HL-60 (cell line): ENCODE measurements at regions not wholly inside any gene's neighbourhood (a gene's known extent, or its start where the extent isn't known, plus 50 kb on each side); places are given as distances from the start of the nearest gene placed in this dataset.
"Not testable (repeated sequence)": the region's sequence is repeated elsewhere in the genome, so short reads cannot be mapped to it uniquely, and the experiment has no call there.

Experiments
- DNase-seq, 2 experiments: peaks; one replicate each; pipeline ENCODE4 v3.0.0-alpha.2; 2010 to 2020; ENCODE audit warnings: low read depth in 1 of 2, low spot score in 1 of 2
- H3K27ac ChIP-seq: fragments of 250-450 bp; sonication (Bioruptor Pico); replicated peaks from 2 replicates; pipeline ENCODE4 v1.5.1; 2020; ENCODE audit warnings: mild to moderate bottlenecking, moderate library complexity
- H3K27me3 ChIP-seq: fragments of 250-450 bp; sonication (Bioruptor Pico); 2 replicates; pipeline ENCODE4 v1.5.1; 2021; ENCODE audit warnings: mild to moderate bottlenecking, moderate library complexity; ENCODE audit not compliant: insufficient read depth, poor library complexity, severe bottlenecking
- H3K4me3 ChIP-seq: replicated peaks from 2 replicates; pipeline ENCODE4 v1.5.1; 2011; ENCODE audit warnings: mild to moderate bottlenecking, control low read depth, low read length; ENCODE audit not compliant: insufficient read depth
- GABPA ChIP-seq: IDR thresholded peaks from 2 replicates; pipeline ENCODE4 v1.6.1; 2012; ENCODE audit warnings: low read depth
- POLR2AphosphoS5 ChIP-seq: IDR thresholded peaks from 2 replicates; pipeline ENCODE4 v1.6.1; 2012; ENCODE audit warnings: low read depth
- REST ChIP-seq: IDR thresholded peaks from 2 replicates; pipeline ENCODE4 v1.6.1; 2012; ENCODE audit warnings: low read depth; ENCODE audit not compliant: insufficient replicate concordance
- SPI1 ChIP-seq: IDR thresholded peaks from 2 replicates; pipeline ENCODE4 v1.6.1; 2012; ENCODE audit warnings: low read depth, mild to moderate bottlenecking, borderline replicate concordance
- TF ChIP-seq, protein P1 (sequence below): IDR thresholded peaks from one replicate; pipeline ENCODE4 v1.5.1; 2011; ENCODE audit warnings: low read length, control low read depth, inconsistent platforms; ENCODE audit not compliant: insufficient read depth

DNA sequence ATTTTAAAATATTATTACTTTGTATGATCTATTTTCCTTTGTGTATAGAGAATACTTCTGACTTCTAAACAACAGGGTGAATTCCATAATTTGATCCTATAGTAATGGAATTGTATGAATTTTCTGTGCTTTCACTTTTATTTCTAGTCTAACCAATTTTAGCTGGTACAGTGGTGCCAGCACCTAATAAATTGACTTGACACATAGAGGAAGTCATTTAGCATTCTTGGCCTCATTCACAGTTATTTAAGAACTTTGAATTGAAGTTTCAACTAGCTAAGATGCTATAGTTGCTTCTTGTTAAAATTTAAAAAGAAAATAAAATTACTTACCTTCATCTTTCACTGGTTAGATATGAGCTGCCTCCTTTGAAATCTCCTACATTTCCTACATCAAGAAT is 220.4 kb downstream of the CPS1 start:
- TF ChIP-seq POLR2AphosphoS5 (no peak), GABPA (no peak), REST (no peak), SPI1 (no peak)
- TF ChIP-seq, protein P1, sequence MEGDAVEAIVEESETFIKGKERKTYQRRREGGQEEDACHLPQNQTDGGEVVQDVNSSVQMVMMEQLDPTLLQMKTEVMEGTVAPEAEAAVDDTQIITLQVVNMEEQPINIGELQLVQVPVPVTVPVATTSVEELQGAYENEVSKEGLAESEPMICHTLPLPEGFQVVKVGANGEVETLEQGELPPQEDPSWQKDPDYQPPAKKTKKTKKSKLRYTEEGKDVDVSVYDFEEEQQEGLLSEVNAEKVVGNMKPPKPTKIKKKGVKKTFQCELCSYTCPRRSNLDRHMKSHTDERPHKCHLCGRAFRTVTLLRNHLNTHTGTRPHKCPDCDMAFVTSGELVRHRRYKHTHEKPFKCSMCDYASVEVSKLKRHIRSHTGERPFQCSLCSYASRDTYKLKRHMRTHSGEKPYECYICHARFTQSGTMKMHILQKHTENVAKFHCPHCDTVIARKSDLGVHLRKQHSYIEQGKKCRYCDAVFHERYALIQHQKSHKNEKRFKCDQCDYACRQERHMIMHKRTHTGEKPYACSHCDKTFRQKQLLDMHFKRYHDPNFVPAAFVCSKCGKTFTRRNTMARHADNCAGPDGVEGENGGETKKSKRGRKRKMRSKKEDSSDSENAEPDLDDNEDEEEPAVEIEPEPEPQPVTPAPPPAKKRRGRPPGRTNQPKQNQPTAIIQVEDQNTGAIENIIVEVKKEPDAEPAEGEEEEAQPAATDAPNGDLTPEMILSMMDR = no peak
- no peak for DNase-seq
- H3K27ac ChIP-seq = no peak overlapping the region
- no peaks in the 10 kb centered on the region for H3K27me3 ChIP-seq
- no peak overlapping the region for H3K4me3 ChIP-seq

GRCh38 chr2:210782222-210782621 is 225.8 kb downstream of the CPS1 start:
- H3K4me3 ChIP-seq = no peak overlapping the region
- no peaks in the 10 kb centered on the region for H3K27me3 ChIP-seq
- no peak overlapping the region for H3K27ac ChIP-seq
- TF ChIP-seq POLR2AphosphoS5 = no peak
- TF ChIP-seq GABPA = no peak
- TF ChIP-seq, protein P1 = no peak
- TF ChIP-seq REST = no peak
- TF ChIP-seq SPI1 = no peak
- DNase-seq = no peak

GRCh38 chr2:210787831-210788230 is 231.4 kb downstream of the CPS1 start:
- not testable (repeated sequence) for DNase-seq, H3K27ac ChIP-seq, H3K4me3 ChIP-seq, H3K27me3 ChIP-seq

GRCh38 chr2:210792000-210792399 is 235.6 kb downstream of the CPS1 start:
- DNase-seq = no peak
- Histone ChIP-seq H3K27ac (no peak overlapping the region), H3K27me3 (no peaks in the 10 kb centered on the region), H3K4me3 (no peak overlapping the region)
- TF ChIP-seq, protein P1 = no peak
- TF ChIP-seq SPI1 (no peak), GABPA (no peak), POLR2AphosphoS5 (no peak), REST (no peak)
